Stomach (tissue), 4 donors: ENCODE measurements at regions not wholly inside any gene's neighbourhood (a gene's known extent, or its start where the extent isn't known, plus 50 kb on each side); places are given as distances from the start of the nearest gene placed in this dataset.

Experiments used
- POLR2A ChIP-seq, 4 donors: fragments of 450-650 bp; IDR thresholded peaks; one replicate each; pipeline ENCODE4 v1.6.1; 2016; ENCODE audit warnings: antibody characterized with exemption in 4 of 4, control low read depth in 2 of 4, mild to moderate bottlenecking in 1 of 4, moderate library complexity in 1 of 4
- POLR2AphosphoS5 ChIP-seq, 3 donors: sonication (generic); formaldehyde crosslinking; IDR thresholded peaks; one replicate each; pipeline ENCODE4 v1.6.1; 2016; ENCODE audit warnings: antibody characterized with exemption in 3 of 3
- TF ChIP-seq, protein P1 (sequence below), 7 experiments: fragments of 450-650 bp in 4 of 7; fragments of 200-600 bp in 3 of 7; sonication (generic) in 3 of 7; IDR thresholded peaks; one replicate each; pipeline ENCODE4 v1.5.1; 2016 to 2019; ENCODE audit warnings: antibody characterized with exemption in 7 of 7, control low read depth in 2 of 7, mild to moderate bottlenecking in 1 of 7

DNA sequence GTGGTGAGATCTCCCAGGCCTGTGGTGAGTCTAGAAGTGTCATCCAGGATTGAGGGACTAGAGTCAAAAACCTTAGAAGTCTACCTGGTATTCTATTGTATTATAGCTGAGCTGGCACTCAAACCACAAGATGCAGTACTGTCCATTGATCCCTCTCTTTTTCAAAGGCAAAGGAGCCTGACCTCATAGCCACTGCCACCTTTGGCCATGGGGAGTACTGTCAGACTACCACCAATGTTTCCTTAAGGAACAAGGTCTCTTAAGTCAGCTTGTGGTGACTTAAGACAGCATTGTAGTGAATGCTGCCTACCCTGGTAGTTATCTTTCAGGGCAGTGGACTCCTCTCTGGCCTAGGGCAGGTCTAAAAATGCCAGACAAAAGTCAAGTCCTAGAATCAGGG lies 878.0 kb upstream of the MDGA2 start:
- TF ChIP-seq, protein P1, sequence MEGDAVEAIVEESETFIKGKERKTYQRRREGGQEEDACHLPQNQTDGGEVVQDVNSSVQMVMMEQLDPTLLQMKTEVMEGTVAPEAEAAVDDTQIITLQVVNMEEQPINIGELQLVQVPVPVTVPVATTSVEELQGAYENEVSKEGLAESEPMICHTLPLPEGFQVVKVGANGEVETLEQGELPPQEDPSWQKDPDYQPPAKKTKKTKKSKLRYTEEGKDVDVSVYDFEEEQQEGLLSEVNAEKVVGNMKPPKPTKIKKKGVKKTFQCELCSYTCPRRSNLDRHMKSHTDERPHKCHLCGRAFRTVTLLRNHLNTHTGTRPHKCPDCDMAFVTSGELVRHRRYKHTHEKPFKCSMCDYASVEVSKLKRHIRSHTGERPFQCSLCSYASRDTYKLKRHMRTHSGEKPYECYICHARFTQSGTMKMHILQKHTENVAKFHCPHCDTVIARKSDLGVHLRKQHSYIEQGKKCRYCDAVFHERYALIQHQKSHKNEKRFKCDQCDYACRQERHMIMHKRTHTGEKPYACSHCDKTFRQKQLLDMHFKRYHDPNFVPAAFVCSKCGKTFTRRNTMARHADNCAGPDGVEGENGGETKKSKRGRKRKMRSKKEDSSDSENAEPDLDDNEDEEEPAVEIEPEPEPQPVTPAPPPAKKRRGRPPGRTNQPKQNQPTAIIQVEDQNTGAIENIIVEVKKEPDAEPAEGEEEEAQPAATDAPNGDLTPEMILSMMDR (IDR thresholded peaks at IDR 0.05): no peak
- TF ChIP-seq POLR2AphosphoS5 (IDR thresholded peaks at IDR 0.05) (no peak), POLR2A (IDR thresholded peaks at IDR 0.05) (no peak)
